SH-SY5Y (cell line): ENCODE measurements at regions not wholly inside any gene's neighbourhood (a gene's known extent, or its start where the extent isn't known, plus 50 kb on each side); places are given as distances from the start of the nearest gene placed in this dataset.

ENCODE experiments used
- GATA2 ChIP-seq: IDR thresholded peaks from 2 replicates; pipeline ENCODE4 v1.6.1; 2011; ENCODE audit warnings: mild to moderate bottlenecking, low read depth, low read length
- GATA3 ChIP-seq: IDR thresholded peaks from 2 replicates; pipeline ENCODE4 v1.6.1; 2011; ENCODE audit warnings: low read depth, mild to moderate bottlenecking, low read length, moderate library complexity

DNA sequence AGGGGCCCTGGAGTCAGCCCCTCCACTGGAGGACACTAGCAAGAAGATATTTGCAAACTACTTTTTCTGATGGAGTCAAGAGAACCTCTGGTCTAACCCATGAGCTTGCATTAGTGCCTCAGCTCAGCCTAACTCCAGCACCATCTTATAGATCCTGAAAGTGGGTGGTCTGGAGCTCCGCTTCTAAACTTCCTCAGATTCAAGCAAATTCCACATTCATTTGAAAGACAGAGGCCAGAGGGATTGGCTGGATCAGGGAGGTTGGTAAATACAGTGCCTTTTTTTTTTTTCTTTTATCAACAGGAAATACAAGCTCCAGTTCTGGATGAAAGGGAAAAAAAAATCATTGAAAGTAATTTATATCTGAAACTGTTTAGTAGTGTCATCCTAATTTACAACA is 99.9 kb downstream of the ENC1 start:
- no peak for TF ChIP-seq GATA3
- TF ChIP-seq GATA2 = no peak
